Amniotic epithelial cell (primary cell): ENCODE measurements at regions not wholly inside any gene's neighbourhood (a gene's known extent, or its start where the extent isn't known, plus 50 kb on each side); places are given as distances from the start of the nearest gene placed in this dataset.

Experiments used
- DNase-seq: peaks from one replicate; pipeline ENCODE4 v3.0.0-alpha.2; 2010; ENCODE audit warnings: low read depth

GRCh38 chr17:52228823-52229222 lies 70.3 kb upstream of the CA10 start:
- DNase-seq = no peak

GRCh38 chr17:52227926-52228325 lies 69.4 kb upstream of the CA10 start:
- DNase-seq = no peak

GRCh38 chr17:52213451-52213850 lies 54.9 kb upstream of the CA10 start:
- DNase-seq = no peak

GRCh38 chr17:52212851-52213250 lies 54.3 kb upstream of the CA10 start:
- no peak for DNase-seq

- no peak for DNase-seq
These were observed 51.0 kb upstream of the CA10 start for GRCh38 chr17:52209507-52209906.
